GM12891 (cell line): ENCODE measurements at regions not wholly inside any gene's neighbourhood (a gene's known extent, or its start where the extent isn't known, plus 50 kb on each side); places are given as distances from the start of the nearest gene placed in this dataset.

Experiments used
- PAX5 ChIP-seq: IDR thresholded peaks from 2 replicates; pipeline ENCODE4 v1.6.1; 2011; ENCODE audit warnings: low read length, moderate library complexity, mild to moderate bottlenecking; ENCODE audit not compliant: insufficient read depth, severe bottlenecking
- POLR2A ChIP-seq: IDR thresholded peaks from 2 replicates; pipeline ENCODE4 v1.6.1; 2011; ENCODE audit warnings: low read depth, low read length, control low read depth
- POLR2AphosphoS5 ChIP-seq: IDR thresholded peaks from 2 replicates; pipeline ENCODE4 v1.6.1; 2011; ENCODE audit warnings: low read depth, low read length, control low read depth
- POU2F2 ChIP-seq: IDR thresholded peaks from 2 replicates; pipeline ENCODE4 v1.6.1; 2011; ENCODE audit warnings: low read depth, mild to moderate bottlenecking, control low read depth, low read length, moderate library complexity
- SPI1 ChIP-seq: IDR thresholded peaks from 2 replicates; pipeline ENCODE4 v1.6.1; 2011; ENCODE audit warnings: low read depth, low read length, control low read depth
- TAF1 ChIP-seq: IDR thresholded peaks from 2 replicates; pipeline ENCODE4 v1.6.1; 2011; ENCODE audit warnings: low read depth, low read length, control low read depth

- TF ChIP-seq POLR2AphosphoS5 = no peak
- no peak for TF ChIP-seq POLR2A
- no peak for TF ChIP-seq SPI1
- no peak for TF ChIP-seq TAF1
- no peak for TF ChIP-seq PAX5
- no peak for TF ChIP-seq POU2F2
Measured at GRCh38 chr4:176561368-176561767, 231.4 kb downstream of the VEGFC start.
